Mucosa of descending colon (tissue), 3 donors: ENCODE measurements at regions not wholly inside any gene's neighbourhood (a gene's known extent, or its start where the extent isn't known, plus 50 kb on each side); places are given as distances from the start of the nearest gene placed in this dataset.

Source experiments
- ATAC-seq: fragments of 200-7000 bp; cut with Tn5 transposase; one replicate; pipeline ENCODE4 v1.9.1; 2020; ENCODE audit warnings: mild to moderate bottlenecking, moderate library complexity
- DNase-seq, 3 donors: peaks; one replicate each; pipeline ENCODE4 v3.0.0-alpha.2; 2020
- H3K36me3 ChIP-seq: fragments of 200-600 bp; one replicate; pipeline ENCODE4 v1.8.0; 2021; ENCODE audit warnings: low read depth, mild to moderate bottlenecking
- H3K4me1 ChIP-seq: fragments of 200-600 bp; one replicate; pipeline ENCODE4 v1.8.0; 2021; ENCODE audit warnings: low read depth, mild to moderate bottlenecking
- H3K4me3 ChIP-seq: fragments of 200-600 bp; one replicate; pipeline ENCODE4 v1.8.0; 2021; ENCODE audit warnings: mild to moderate bottlenecking
- H3K9me3 ChIP-seq: fragments of 200-600 bp; one replicate; pipeline ENCODE4 v1.8.0; 2021; ENCODE audit warnings: mild to moderate bottlenecking
- intact Hi-C, 2 donors: fragments of 100-400 bp; cut with DNase I in 1 of 2; cut with micrococcal nuclease in 1 of 2; formaldehyde crosslinking; loops; one replicate each; pipeline versions ENCODE4 v1.11.0 to v1.11.1; 2022; cut with DNase I, micrococcal nuclease
- TF ChIP-seq, protein P1 (sequence below): fragments of 200-600 bp; IDR thresholded peaks from one replicate; pipeline ENCODE4 v1.8.0; 2022; ENCODE audit warnings: antibody characterized with exemption, mild to moderate bottlenecking
- donor health status: DM: no; HTN: no; CAD: no; lungs with moderate emphysema.
- donor health status: DM: no; HTN: no; CAD: no.
- donor health status: DM: no; HTN: yes; CAD: no.

DNA sequence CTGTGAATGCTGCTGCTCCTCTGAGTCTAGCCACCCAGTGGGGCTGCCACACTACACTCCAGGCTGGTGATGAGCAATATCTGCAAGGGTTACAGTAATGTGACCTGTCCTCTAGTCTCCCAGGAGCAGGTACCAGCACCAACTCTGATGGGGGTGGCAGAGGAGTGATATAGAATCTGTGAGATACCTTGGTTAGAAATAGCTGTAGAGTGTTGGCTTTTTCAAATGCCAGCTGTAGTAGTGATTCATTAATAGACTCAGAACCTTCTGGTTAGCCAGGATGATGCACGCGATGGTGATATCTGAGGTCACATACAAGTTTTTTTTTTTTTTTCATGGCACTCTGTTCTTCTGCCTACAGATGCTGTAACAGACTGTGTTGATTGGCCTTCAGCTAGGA, 757.1 kb downstream of the INHBA start:
- ATAC-seq: no peak
- intact Hi-C loops: no loop called here

DNA sequence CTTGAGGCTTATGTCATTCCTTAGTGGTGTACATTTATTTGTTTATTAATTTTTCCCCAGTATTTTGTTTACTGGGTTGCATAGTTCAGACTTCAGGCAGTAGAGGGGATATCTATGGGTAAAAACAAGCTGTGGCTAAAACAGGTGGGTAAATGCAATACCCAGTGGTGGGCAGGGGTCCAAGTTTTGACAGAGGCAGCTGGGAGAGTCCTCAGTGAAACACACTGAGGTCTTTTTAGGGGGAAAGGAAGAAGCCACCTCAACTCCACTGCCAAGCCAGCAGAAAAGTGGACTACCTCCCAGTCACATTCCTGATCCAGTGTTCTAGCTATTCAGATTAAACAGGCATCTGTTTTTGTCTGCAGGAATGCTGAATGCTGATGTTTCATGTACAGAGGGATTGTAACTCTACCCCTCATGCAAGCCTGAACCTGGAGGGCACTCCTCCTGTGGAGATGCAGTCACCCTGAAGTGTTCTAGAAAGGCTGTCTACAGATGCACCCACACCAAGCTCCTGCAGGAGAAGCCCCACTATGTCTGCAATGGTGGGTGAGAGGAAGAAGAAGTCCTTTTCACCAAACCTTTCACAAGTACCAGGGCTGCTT, 757.8 kb downstream of the INHBA start:
- Histone ChIP-seq H3K4me1 (no peaks in the 10 kb centered on the region), H3K4me3 (no peak overlapping the region), H3K36me3 (no peaks in the 10 kb centered on the region), H3K9me3 (peaks cover 10% of the 10 kb centered on the region)
- intact Hi-C loops: no loop called here
- DNase-seq: no peak
- ATAC-seq: no peak
- TF ChIP-seq, protein P1, sequence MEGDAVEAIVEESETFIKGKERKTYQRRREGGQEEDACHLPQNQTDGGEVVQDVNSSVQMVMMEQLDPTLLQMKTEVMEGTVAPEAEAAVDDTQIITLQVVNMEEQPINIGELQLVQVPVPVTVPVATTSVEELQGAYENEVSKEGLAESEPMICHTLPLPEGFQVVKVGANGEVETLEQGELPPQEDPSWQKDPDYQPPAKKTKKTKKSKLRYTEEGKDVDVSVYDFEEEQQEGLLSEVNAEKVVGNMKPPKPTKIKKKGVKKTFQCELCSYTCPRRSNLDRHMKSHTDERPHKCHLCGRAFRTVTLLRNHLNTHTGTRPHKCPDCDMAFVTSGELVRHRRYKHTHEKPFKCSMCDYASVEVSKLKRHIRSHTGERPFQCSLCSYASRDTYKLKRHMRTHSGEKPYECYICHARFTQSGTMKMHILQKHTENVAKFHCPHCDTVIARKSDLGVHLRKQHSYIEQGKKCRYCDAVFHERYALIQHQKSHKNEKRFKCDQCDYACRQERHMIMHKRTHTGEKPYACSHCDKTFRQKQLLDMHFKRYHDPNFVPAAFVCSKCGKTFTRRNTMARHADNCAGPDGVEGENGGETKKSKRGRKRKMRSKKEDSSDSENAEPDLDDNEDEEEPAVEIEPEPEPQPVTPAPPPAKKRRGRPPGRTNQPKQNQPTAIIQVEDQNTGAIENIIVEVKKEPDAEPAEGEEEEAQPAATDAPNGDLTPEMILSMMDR: no peak

More for the DNA sequence above, 757.1 kb downstream of the INHBA start:
- TF ChIP-seq, protein P1: no peak
- no peak overlapping the region for H3K4me3 ChIP-seq
- H3K36me3 ChIP-seq: no peaks in the 10 kb centered on the region
- no peaks in the 10 kb centered on the region for H3K4me1 ChIP-seq
- DNase-seq: no peak
- H3K9me3 ChIP-seq: peaks cover 10% of the 10 kb centered on the region

DNA sequence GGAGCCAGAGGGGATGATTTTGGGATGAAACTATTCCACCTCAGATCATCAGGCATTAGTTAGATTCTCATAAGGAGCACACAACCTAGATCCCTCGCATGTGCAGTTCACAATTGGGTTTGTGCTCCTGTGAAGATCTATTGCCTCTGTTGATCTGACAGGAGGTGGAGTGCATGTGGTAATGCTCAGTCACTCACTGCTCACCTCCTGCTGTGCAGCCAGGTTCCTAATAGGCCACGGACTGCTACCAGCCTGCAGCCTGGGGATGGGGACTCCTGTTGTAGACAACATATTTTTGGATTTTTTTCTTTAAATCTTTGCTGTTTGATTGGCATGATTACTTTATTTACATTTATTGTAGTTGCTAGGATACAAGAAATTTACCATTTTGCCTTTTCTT, 765.0 kb downstream of the INHBA start:
- no peaks in the 10 kb centered on the region for H3K4me1 ChIP-seq
- intact Hi-C loops: no loop called here
- H3K4me3 ChIP-seq: no peak overlapping the region
- no peak for DNase-seq
- ATAC-seq: no peak
- no peaks in the 10 kb centered on the region for H3K9me3 ChIP-seq
- H3K36me3 ChIP-seq: no peaks in the 10 kb centered on the region
- TF ChIP-seq, protein P1: no peak

DNA sequence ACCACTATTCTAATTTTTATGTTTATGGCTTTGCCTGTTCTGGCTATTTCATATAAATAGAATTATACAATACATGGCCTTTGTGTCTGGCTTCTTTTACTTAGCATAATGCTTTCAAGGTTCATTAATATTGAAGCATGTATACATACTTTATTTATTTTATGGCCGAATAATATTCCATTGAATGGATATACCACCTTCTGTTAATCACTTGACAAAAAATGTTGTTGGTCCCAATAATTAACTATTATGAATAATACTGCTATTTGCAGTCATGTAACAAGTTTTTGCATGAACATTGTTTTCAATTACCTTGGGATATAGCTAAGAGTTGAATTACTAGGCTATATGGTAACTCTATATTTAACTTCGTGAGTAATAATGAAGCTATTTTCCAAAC, 767.5 kb downstream of the INHBA start:
- H3K4me1 ChIP-seq: no peaks in the 10 kb centered on the region
- H3K36me3 ChIP-seq: no peaks in the 10 kb centered on the region
- intact Hi-C loops: no loop called here
- TF ChIP-seq, protein P1: no peak
- no peaks in the 10 kb centered on the region for H3K9me3 ChIP-seq
- DNase-seq (no peak), ATAC-seq (no peak)
- no peak overlapping the region for H3K4me3 ChIP-seq

DNA sequence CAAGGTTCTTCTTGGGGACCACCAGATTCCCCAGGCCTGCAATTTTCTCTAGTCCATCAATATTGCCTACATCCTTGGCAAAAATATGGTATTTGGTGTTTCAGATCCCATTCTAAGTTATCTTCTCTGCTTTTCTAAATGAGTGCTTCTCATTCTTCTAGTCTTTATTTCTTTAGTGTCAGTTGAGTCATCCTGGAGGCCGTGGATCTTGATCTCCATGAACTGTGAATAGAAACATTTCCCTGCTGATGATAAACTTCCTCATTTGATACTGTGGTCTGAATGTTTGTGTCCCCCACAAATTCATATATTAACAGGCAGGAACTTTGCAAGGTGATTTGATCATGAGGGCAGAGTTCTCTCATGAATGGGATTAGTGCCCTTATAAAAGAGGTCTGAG, 779.3 kb downstream of the INHBA start:
- H3K4me3 ChIP-seq: no peak overlapping the region
- H3K36me3 ChIP-seq: no peaks in the 10 kb centered on the region
- intact Hi-C loops: no loop called here
- ATAC-seq (no peak), DNase-seq (no peak)
- H3K4me1 ChIP-seq: no peaks in the 10 kb centered on the region
- no peaks in the 10 kb centered on the region for H3K9me3 ChIP-seq
- TF ChIP-seq, protein P1: no peak

DNA sequence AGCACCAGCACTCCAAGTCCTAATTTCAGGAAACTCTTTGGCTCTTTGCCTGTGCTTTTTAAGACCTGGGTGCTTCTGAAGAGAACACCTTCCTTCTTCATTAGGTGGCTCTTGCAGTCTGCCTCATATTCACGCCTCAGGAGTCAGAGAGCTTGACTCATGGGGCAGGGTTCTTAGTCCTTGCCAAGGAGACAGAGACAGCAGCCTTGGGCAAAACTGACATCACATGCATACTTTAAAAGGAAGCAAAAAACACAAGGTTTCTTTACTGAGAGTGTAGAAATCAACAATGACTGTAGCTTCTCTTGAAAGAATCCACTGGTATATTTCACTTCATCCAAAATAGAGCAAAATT, 780.6 kb downstream of the INHBA start:
- intact Hi-C loops: no loop called here
- no peak overlapping the region for H3K4me3 ChIP-seq
- ATAC-seq (peak; percentile 44), DNase-seq (no peak)
- H3K9me3 ChIP-seq: no peaks in the 10 kb centered on the region
- H3K4me1 ChIP-seq: no peaks in the 10 kb centered on the region
- no peaks in the 10 kb centered on the region for H3K36me3 ChIP-seq
- TF ChIP-seq, protein P1: no peak
